ENCODE measurements at regions not wholly inside any gene's neighbourhood (a gene's known extent, or its start where the extent isn't known, plus 50 kb on each side); places are given as distances from the start of the nearest gene placed in this dataset.

- intact Hi-C loops (cut with DNase I): no loop called here
- no peaks in the 10 kb centered on the region for H3K9me3 ChIP-seq
- no peak overlapping the region for H3K27ac ChIP-seq
- H3K4me3 ChIP-seq: no peak overlapping the region
- no peaks in the 10 kb centered on the region for H3K36me3 ChIP-seq
- no peak for DNase-seq (ENCODE audit: low spot score)
- no peaks in the 10 kb centered on the region for H3K27me3 ChIP-seq (replicated peaks; ENCODE audit: insufficient read depth)
- no peak for TF ChIP-seq POLR2AphosphoS5 (IDR thresholded peaks at IDR 0.05)
- TF ChIP-seq, protein P1, sequence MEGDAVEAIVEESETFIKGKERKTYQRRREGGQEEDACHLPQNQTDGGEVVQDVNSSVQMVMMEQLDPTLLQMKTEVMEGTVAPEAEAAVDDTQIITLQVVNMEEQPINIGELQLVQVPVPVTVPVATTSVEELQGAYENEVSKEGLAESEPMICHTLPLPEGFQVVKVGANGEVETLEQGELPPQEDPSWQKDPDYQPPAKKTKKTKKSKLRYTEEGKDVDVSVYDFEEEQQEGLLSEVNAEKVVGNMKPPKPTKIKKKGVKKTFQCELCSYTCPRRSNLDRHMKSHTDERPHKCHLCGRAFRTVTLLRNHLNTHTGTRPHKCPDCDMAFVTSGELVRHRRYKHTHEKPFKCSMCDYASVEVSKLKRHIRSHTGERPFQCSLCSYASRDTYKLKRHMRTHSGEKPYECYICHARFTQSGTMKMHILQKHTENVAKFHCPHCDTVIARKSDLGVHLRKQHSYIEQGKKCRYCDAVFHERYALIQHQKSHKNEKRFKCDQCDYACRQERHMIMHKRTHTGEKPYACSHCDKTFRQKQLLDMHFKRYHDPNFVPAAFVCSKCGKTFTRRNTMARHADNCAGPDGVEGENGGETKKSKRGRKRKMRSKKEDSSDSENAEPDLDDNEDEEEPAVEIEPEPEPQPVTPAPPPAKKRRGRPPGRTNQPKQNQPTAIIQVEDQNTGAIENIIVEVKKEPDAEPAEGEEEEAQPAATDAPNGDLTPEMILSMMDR (IDR thresholded peaks at IDR 0.05): no peak
- TF ChIP-seq POLR2A (IDR thresholded peaks at IDR 0.05): no peak
- H3K4me1 ChIP-seq (replicated peaks): no peaks in the 10 kb centered on the region
These were observed 1369.5 kb downstream of the CDH11 start for GRCh38 chr16:63752347-63752746.

- Histone ChIP-seq H3K4me3 (no peak overlapping the region), H3K27me3 (replicated peaks; ENCODE audit: insufficient read depth) (no peaks in the 10 kb centered on the region), H3K9me3 (no peaks in the 10 kb centered on the region), H3K36me3 (no peaks in the 10 kb centered on the region), H3K27ac (no peak overlapping the region), H3K4me1 (replicated peaks) (no peaks in the 10 kb centered on the region)
- TF ChIP-seq, protein P1 (IDR thresholded peaks at IDR 0.05): no peak
- TF ChIP-seq POLR2AphosphoS5 (IDR thresholded peaks at IDR 0.05) (no peak), POLR2A (IDR thresholded peaks at IDR 0.05) (no peak)
- no peak for DNase-seq (ENCODE audit: low spot score)
- intact Hi-C loops (cut with DNase I): no loop called here
These were observed 1372.6 kb downstream of the CDH11 start for GRCh38 chr16:63749276-63749675.

DNA sequence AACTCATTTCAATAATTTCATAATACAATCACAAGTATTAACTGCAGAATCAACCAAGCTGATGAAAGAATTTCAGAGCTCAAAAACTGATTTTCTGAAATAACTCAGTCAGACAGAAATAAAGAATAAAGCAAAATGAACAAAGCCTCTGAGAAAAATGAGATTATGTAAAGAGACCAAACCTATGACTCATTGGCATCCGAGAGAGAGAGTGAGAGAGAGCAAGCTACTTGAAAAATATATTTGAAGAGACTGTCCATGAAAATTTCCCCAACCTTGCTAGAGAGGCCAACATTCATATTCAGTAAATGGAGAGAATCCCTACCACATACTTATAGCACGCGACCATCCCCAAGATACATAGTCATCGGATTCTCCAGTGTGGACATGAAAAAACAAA, 1376.4 kb downstream of the CDH11 start:
- Histone ChIP-seq H3K36me3 (no peaks in the 10 kb centered on the region), H3K4me1 (replicated peaks) (no peaks in the 10 kb centered on the region), H3K4me3 (no peak overlapping the region), H3K27ac (no peak overlapping the region), H3K27me3 (replicated peaks; ENCODE audit: insufficient read depth) (no peaks in the 10 kb centered on the region), H3K9me3 (no peaks in the 10 kb centered on the region)
- 92% methylated on average over 4 of the region's 4 CpGs for WGBS
- TF ChIP-seq POLR2A (IDR thresholded peaks at IDR 0.05) (no peak), POLR2AphosphoS5 (IDR thresholded peaks at IDR 0.05) (no peak)
- TF ChIP-seq, protein P1 (IDR thresholded peaks at IDR 0.05): no peak
- intact Hi-C loops (cut with DNase I): no loop called here
- no peak for DNase-seq (ENCODE audit: low spot score)

- Histone ChIP-seq H3K4me1 (replicated peaks) (no peaks in the 10 kb centered on the region), H3K27ac (no peak overlapping the region), H3K36me3 (no peaks in the 10 kb centered on the region), H3K9me3 (no peaks in the 10 kb centered on the region), H3K4me3 (no peak overlapping the region), H3K27me3 (replicated peaks; ENCODE audit: insufficient read depth) (no peaks in the 10 kb centered on the region)
- intact Hi-C loops (cut with DNase I): no loop called here
- DNase-seq (ENCODE audit: low spot score): no peak
- TF ChIP-seq, protein P1 (IDR thresholded peaks at IDR 0.05): no peak
- TF ChIP-seq POLR2A (IDR thresholded peaks at IDR 0.05) (no peak), POLR2AphosphoS5 (IDR thresholded peaks at IDR 0.05) (no peak)
- WGBS: 96% methylated on average over 13 of the region's 13 CpGs
These were observed 1377.6 kb downstream of the CDH11 start for GRCh38 chr16:63744077-63744874.

DNA sequence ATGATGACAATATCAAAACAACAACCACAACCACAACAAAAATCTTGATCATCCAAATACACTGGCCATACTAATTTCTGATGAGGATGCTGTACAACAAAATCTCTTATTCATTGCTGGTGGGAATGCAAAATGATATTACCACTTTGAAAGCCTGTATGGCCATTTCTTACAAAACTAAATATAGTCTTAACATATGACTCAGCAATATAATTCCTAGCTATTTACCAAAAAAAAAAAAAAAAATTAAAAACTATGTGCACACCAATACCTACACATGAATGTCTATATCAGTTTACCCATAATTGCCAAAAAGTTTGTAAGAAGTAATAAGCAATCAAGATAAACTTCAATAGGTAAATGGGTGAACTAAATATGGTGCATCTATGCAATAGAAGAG, 1379.7 kb downstream of the CDH11 start:
- Histone ChIP-seq H3K4me3 (no peak overlapping the region), H3K27ac (no peak overlapping the region), H3K4me1 (replicated peaks) (no peaks in the 10 kb centered on the region), H3K27me3 (replicated peaks; ENCODE audit: insufficient read depth) (no peaks in the 10 kb centered on the region), H3K9me3 (no peaks in the 10 kb centered on the region), H3K36me3 (no peaks in the 10 kb centered on the region)
- DNase-seq (ENCODE audit: low spot score): no peak
- TF ChIP-seq POLR2AphosphoS5 (IDR thresholded peaks at IDR 0.05): no peak
- TF ChIP-seq, protein P1 (IDR thresholded peaks at IDR 0.05): no peak
- TF ChIP-seq POLR2A (IDR thresholded peaks at IDR 0.05): no peak
- intact Hi-C loops (cut with DNase I): no loop called here

Measured in prostate gland (tissue), 2 donors.